Tibial nerve (tissue), 4 donors: ENCODE measurements at regions not wholly inside any gene's neighbourhood (a gene's known extent, or its start where the extent isn't known, plus 50 kb on each side); places are given as distances from the start of the nearest gene placed in this dataset.
"Not testable (repeated sequence)": the region's sequence is repeated elsewhere in the genome, so short reads cannot be mapped to it uniquely, and the experiment has no call there.

Source experiments
- DNase-seq, 2 donors: peaks; one replicate each; pipeline ENCODE4 v3.0.0-alpha.2; 2019; ENCODE audit warnings: low spot score in 2 of 2
- H3K27ac ChIP-seq, 4 donors: fragments of 200-600 bp; sonication (generic) in 3 of 4; one replicate each; pipeline ENCODE4 v1.5.1; 2017 to 2019; ENCODE audit warnings: mild to moderate bottlenecking in 1 of 4
- H3K27me3 ChIP-seq, 2 donors: fragments of 200-600 bp; sonication (generic) in 1 of 2; one replicate each; pipeline versions ENCODE4 v1.5.1 to v1.6.0; 2017 to 2019
- H3K36me3 ChIP-seq, 3 donors: fragments of 200-600 bp; sonication (generic); one replicate each; pipeline ENCODE4 v1.5.1; 2018 to 2019
- H3K4me1 ChIP-seq, 4 donors: fragments of 200-600 bp; sonication (generic) in 3 of 4; one replicate each; pipeline ENCODE4 v1.5.1; 2017 to 2019
- H3K4me3 ChIP-seq, 4 donors: fragments of 200-600 bp; sonication (generic) in 3 of 4; one replicate each; pipeline ENCODE4 v1.5.1; 2017 to 2019; ENCODE audit warnings: mild to moderate bottlenecking in 1 of 4, moderate library complexity in 1 of 4
- H3K9me3 ChIP-seq, 4 donors: fragments of 200-600 bp; sonication (generic) in 3 of 4; one replicate each; pipeline ENCODE4 v1.5.1; 2017 to 2019
- CTCF ChIP-seq, 5 experiments: fragments of 200-600 bp in 3 of 5; fragments of 450-650 bp in 2 of 5; sonication (generic) in 3 of 5; IDR thresholded peaks; one replicate each; pipeline ENCODE4 v1.5.1; 2016 to 2019; ENCODE audit warnings: antibody characterized with exemption in 5 of 5, mild to moderate bottlenecking in 3 of 5, moderate library complexity in 2 of 5
- EP300 ChIP-seq, 2 donors: sonication (generic); formaldehyde crosslinking; IDR thresholded peaks; one replicate each; pipeline ENCODE4 v1.6.1; 2017; ENCODE audit warnings: antibody characterized with exemption in 2 of 2, mild to moderate bottlenecking in 1 of 2
- POLR2A ChIP-seq, 2 donors: fragments of 450-650 bp; IDR thresholded peaks; one replicate each; pipeline ENCODE4 v1.6.1; 2017; ENCODE audit warnings: antibody characterized with exemption in 2 of 2, mild to moderate bottlenecking in 2 of 2, moderate library complexity in 2 of 2
- WGBS, 2 donors: methylation state at CpG; one replicate each; pipeline ENCODE4 v1.1.5; 2018; 5-methylcytosine and 5-hydroxymethylcytosine counted together

DNA sequence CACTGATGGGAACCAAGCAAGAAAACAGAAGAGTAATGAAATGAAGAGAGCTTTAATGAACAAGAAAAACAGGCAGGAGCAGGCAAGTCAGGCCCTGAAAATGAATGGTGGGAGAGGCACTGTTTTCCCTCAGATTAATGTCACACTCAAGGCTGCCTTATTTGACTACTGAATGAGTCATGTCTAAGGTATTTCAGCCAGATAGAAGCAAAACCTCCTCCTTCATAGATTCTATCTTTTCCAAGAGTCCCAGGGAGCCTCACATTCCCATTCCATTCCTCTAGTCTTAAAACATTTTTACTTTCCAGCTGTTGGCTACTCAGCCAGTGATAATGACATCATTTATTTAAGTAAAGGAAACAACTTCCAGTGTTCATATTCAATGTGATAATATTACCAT is 228.4 kb upstream of the NRIP1 start:
- Histone ChIP-seq H3K27me3 (no peaks in the 10 kb centered on the region), H3K9me3 (no peaks in the 10 kb centered on the region), H3K4me1 (peaks cover 0 to 7% (median 0%) of the 10 kb centered on the region in 4 donors), H3K27ac (no peak overlapping the region), H3K4me3 (no peak overlapping the region), H3K36me3 (no peaks in the 10 kb centered on the region)
- TF ChIP-seq CTCF (IDR thresholded peaks at IDR 0.05) (no peak), EP300 (IDR thresholded peaks at IDR 0.05) (no peak), POLR2A (IDR thresholded peaks at IDR 0.05) (no peak)
- DNase-seq: no peak

DNA sequence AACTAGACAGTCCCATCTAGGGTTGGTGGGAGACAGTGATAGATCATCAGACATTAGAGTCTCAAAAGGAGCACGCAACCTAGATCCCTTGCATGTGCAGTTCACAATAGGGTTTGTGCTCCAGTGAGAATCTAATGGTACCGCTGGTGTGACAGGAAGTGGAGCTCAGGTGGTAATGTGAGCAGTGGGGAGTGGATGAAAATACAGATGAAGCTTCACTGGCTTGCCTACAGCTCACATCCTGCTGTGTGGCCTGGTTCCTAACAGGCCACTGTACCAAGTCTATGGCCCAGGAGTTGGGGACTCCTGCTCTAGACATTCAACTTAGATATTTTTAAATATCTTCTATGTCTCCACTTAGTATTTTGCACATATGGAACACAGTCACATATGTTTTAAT is 231.1 kb upstream of the NRIP1 start:
- TF ChIP-seq CTCF (IDR thresholded peaks at IDR 0.05) (no peak), EP300 (IDR thresholded peaks at IDR 0.05) (no peak), POLR2A (IDR thresholded peaks at IDR 0.05) (no peak)
- no peaks in the 10 kb centered on the region for H3K36me3 ChIP-seq
- H3K4me1 ChIP-seq: peaks cover 0 to 7% (median 0%) of the 10 kb centered on the region in 4 donors
- H3K4me3 ChIP-seq: no peak overlapping the region
- no peaks in the 10 kb centered on the region for H3K9me3 ChIP-seq
- 86 to 96% methylated on average over 2 of the region's 2 CpGs for WGBS, 2 donors
- no peak for DNase-seq
- H3K27ac ChIP-seq: no peak overlapping the region
- no peaks in the 10 kb centered on the region for H3K27me3 ChIP-seq

DNA sequence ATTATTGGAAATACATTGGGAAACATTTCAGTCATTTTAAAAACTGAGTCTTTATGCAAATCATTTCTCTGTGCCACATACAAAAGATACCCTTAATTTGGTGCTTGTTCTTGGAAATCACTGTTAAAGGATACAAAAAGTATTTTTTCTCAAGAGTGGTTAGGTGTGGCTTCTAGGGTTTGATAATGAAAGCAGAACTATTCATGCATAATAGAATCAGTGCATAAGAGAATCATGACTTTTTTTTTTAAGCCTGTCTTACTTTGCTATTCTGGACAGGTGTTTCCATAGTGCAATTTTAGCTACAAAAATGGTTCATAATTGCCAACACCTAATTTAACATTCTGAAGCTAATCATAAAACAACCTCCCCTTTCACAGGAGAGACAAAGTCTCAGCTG is 233.0 kb upstream of the NRIP1 start:
- no peak overlapping the region for H3K27ac ChIP-seq
- no peaks in the 10 kb centered on the region for H3K9me3 ChIP-seq
- H3K36me3 ChIP-seq: no peaks in the 10 kb centered on the region
- H3K4me1 ChIP-seq: peaks cover 0 to 6% (median 0%) of the 10 kb centered on the region in 4 donors
- DNase-seq: no peak
- no peaks in the 10 kb centered on the region for H3K27me3 ChIP-seq
- H3K4me3 ChIP-seq: no peak overlapping the region
- TF ChIP-seq POLR2A (IDR thresholded peaks at IDR 0.05) (no peak), CTCF (IDR thresholded peaks at IDR 0.05) (no peak), EP300 (IDR thresholded peaks at IDR 0.05) (no peak)

DNA sequence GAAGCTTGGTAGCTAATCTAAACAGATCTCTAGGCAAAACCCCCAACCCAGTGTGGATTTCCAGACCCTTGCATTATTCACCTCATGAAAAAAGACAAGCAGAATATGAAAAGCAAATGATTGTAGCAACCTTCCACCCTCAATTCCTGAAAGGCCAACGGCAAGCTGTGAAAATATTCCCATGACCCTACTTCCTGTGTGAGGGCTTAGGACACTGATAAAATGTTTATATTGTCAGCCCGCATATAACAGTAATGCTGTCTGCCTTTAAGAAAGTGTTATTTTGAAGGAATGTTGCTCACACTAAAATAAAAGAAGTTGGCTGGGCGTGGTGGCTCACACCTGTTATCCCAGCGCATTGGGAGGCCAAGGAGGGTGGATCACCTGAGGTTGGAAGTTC is 233.5 kb upstream of the NRIP1 start:
- Histone ChIP-seq H3K4me1 (peaks cover 0 to under 1% (median 0%) of the 10 kb centered on the region in 4 donors), H3K9me3 (no peaks in the 10 kb centered on the region), H3K27me3 (no peaks in the 10 kb centered on the region), H3K36me3 (no peaks in the 10 kb centered on the region), H3K4me3 (no peak overlapping the region), H3K27ac (no peak overlapping the region)
- no peak for DNase-seq
- no peak for TF ChIP-seq CTCF (IDR thresholded peaks at IDR 0.05)
- no peak for TF ChIP-seq EP300 (IDR thresholded peaks at IDR 0.05)
- no peak for TF ChIP-seq POLR2A (IDR thresholded peaks at IDR 0.05)
- 53 to 57% methylated on average over 4 of the region's 4 CpGs for WGBS, 2 donors

DNA sequence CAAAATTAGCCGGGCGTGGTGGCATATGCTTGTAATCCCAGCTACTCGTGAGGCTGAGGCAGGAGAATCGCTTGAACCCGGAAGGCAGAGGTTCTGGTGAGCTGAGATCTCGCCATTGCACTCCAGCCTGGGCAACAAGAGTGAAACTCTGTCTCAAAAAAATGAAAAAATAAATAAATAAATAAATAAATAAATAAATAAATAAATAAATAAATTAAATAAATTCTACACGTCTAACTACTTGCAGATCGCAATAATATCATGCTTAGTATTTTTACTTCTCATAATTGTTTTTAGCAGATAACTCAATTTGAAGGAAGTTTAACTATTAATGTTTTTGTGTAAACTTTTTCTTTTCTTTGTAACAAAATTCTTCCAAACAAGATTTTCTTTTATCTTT is 234.0 kb upstream of the NRIP1 start:
- WGBS, 2 donors: 87 to 89% methylated on average over 8 of the region's 8 CpGs
- H3K4me1 ChIP-seq, H3K4me3 ChIP-seq, DNase-seq, H3K27me3 ChIP-seq, H3K27ac ChIP-seq, H3K36me3 ChIP-seq, H3K9me3 ChIP-seq: not testable (repeated sequence)

- H3K4me1 ChIP-seq: no peaks in the 10 kb centered on the region
- no peak for DNase-seq
- 79 to 84% methylated on average over 2 of the region's 2 CpGs for WGBS, 2 donors
- H3K27me3 ChIP-seq: no peaks in the 10 kb centered on the region
- no peak for TF ChIP-seq POLR2A (IDR thresholded peaks at IDR 0.05)
- H3K4me3 ChIP-seq: no peak overlapping the region
- no peaks in the 10 kb centered on the region for H3K36me3 ChIP-seq
- H3K27ac ChIP-seq: no peak overlapping the region
- no peaks in the 10 kb centered on the region for H3K9me3 ChIP-seq
Measured at GRCh38 chr21:15300131-15300530, 235.3 kb upstream of the NRIP1 start.
